ENCODE measurements at regions not wholly inside any gene's neighbourhood (a gene's known extent, or its start where the extent isn't known, plus 50 kb on each side); places are given as distances from the start of the nearest gene placed in this dataset.

- Histone ChIP-seq H3K4me3 (ENCODE audit: low read depth, low read length) (no peak overlapping the region), H3K27me3 (replicated peaks) (no peaks in the 10 kb centered on the region), H3K27ac (no peak overlapping the region), H3K36me3 (replicated peaks) (no peaks in the 10 kb centered on the region)
- DNase-seq: no peak
- no peak for TF ChIP-seq CTCF (IDR thresholded peaks at IDR 0.05; ENCODE audit: low read depth, low read length, missing control alignments)
- in situ Hi-C loops (cut with HindIII; ENCODE audit: low pct_ligation_motif_present, low sequenced_read_pairs): no loop called here
Observed at GRCh38 chr20:60354024-60354580, 395.9 kb downstream of the CDH26 start.

GRCh38 chr20:60358101-60358500, 399.9 kb downstream of the CDH26 start:
- TF ChIP-seq CTCF (IDR thresholded peaks at IDR 0.05; ENCODE audit: low read depth, low read length, missing control alignments): no peak
- Histone ChIP-seq H3K27me3 (replicated peaks) (no peaks in the 10 kb centered on the region), H3K4me3 (ENCODE audit: low read depth, low read length) (no peak overlapping the region), H3K36me3 (replicated peaks) (no peaks in the 10 kb centered on the region), H3K27ac (no peak overlapping the region)
- in situ Hi-C loops (cut with HindIII; ENCODE audit: low pct_ligation_motif_present, low sequenced_read_pairs): no loop called here
- no peak for DNase-seq

GRCh38 chr20:60359010-60359409, 400.8 kb downstream of the CDH26 start:
- in situ Hi-C loops (cut with HindIII; ENCODE audit: low pct_ligation_motif_present, low sequenced_read_pairs): no loop called here
- H3K27ac ChIP-seq: no peak overlapping the region
- no peak for TF ChIP-seq CTCF (IDR thresholded peaks at IDR 0.05; ENCODE audit: low read depth, low read length, missing control alignments)
- DNase-seq: no peak
- no peaks in the 10 kb centered on the region for H3K36me3 ChIP-seq (replicated peaks)
- H3K4me3 ChIP-seq (ENCODE audit: low read depth, low read length): no peak overlapping the region
- H3K27me3 ChIP-seq (replicated peaks): no peaks in the 10 kb centered on the region

GRCh38 chr20:60361761-60362395, 403.7 kb downstream of the CDH26 start:
- DNase-seq: no peak
- TF ChIP-seq CTCF (IDR thresholded peaks at IDR 0.05; ENCODE audit: low read depth, low read length, missing control alignments): no peak

GRCh38 chr20:60362531-60362930, 404.3 kb downstream of the CDH26 start:
- Histone ChIP-seq H3K27ac (peak overlapping the region; percentile 42), H3K27me3 (replicated peaks) (no peaks in the 10 kb centered on the region), H3K4me3 (ENCODE audit: low read depth, low read length) (no peak overlapping the region), H3K36me3 (replicated peaks) (no peaks in the 10 kb centered on the region)
- TF ChIP-seq CTCF (IDR thresholded peaks at IDR 0.05; ENCODE audit: low read depth, low read length, missing control alignments): no peak
- peak; percentile 26 for DNase-seq
- in situ Hi-C loops (cut with HindIII; ENCODE audit: low pct_ligation_motif_present, low sequenced_read_pairs): no loop called here

More at GRCh38 chr20:60361761-60362395, 403.7 kb downstream of the CDH26 start:
- Histone ChIP-seq H3K27me3 (replicated peaks) (no peaks in the 10 kb centered on the region), H3K27ac (peak overlapping the region; percentile 42), H3K36me3 (replicated peaks) (no peaks in the 10 kb centered on the region), H3K4me3 (ENCODE audit: low read depth, low read length) (no peak overlapping the region)
- in situ Hi-C loops (cut with HindIII; ENCODE audit: low pct_ligation_motif_present, low sequenced_read_pairs): no loop called here

GRCh38 chr20:60363698-60364097, 405.5 kb downstream of the CDH26 start:
- in situ Hi-C loops (cut with HindIII; ENCODE audit: low pct_ligation_motif_present, low sequenced_read_pairs): no loop called here
- H3K4me3 ChIP-seq (ENCODE audit: low read depth, low read length): no peak overlapping the region
- H3K27me3 ChIP-seq (replicated peaks): no peaks in the 10 kb centered on the region
- DNase-seq: no peak
- no peaks in the 10 kb centered on the region for H3K36me3 ChIP-seq (replicated peaks)
- no peak overlapping the region for H3K27ac ChIP-seq
- TF ChIP-seq CTCF (IDR thresholded peaks at IDR 0.05; ENCODE audit: low read depth, low read length, missing control alignments): no peak
